Mesendoderm (in vitro differentiated cells): ENCODE measurements at regions not wholly inside any gene's neighbourhood (a gene's known extent, or its start where the extent isn't known, plus 50 kb on each side); places are given as distances from the start of the nearest gene placed in this dataset.

Experiments used
- DNase-seq: peaks from one replicate; pipeline ENCODE4 v3.0.0; 2013
- H2AK5ac ChIP-seq: 2 replicates; pipeline ENCODE4 v1.6.1; 2013; ENCODE audit warnings: low read length, inconsistent platforms
- H2BK120ac ChIP-seq: 2 replicates; pipeline ENCODE4 v1.6.1; 2013; ENCODE audit warnings: low read depth, mild to moderate bottlenecking, low read length, moderate library complexity, mixed read lengths
- H2BK15ac ChIP-seq: replicated peaks from 2 replicates; pipeline ENCODE4 v1.6.1; 2013; ENCODE audit warnings: low read depth, mild to moderate bottlenecking, moderate library complexity
- H2BK5ac ChIP-seq: 2 replicates; pipeline ENCODE4 v1.6.1; 2013; ENCODE audit warnings: low read length, inconsistent platforms
- H3K18ac ChIP-seq: 2 replicates; pipeline ENCODE4 v1.6.1; 2013; ENCODE audit warnings: mild to moderate bottlenecking, low read length, mixed read lengths
- H3K23ac ChIP-seq: one replicate; pipeline ENCODE4 v1.6.1; 2013; ENCODE audit warnings: low read length
- H3K27ac ChIP-seq: 2 replicates; pipeline ENCODE4 v1.5.1; 2013; ENCODE audit warnings: low read depth, mild to moderate bottlenecking, inconsistent platforms, low read length, moderate library complexity
- H3K27me3 ChIP-seq: 2 replicates; pipeline ENCODE4 v1.6.1; 2013; ENCODE audit warnings: low read length, control low read depth, mild to moderate bottlenecking, inconsistent platforms; ENCODE audit not compliant: insufficient read depth, poor library complexity
- H3K36me3 ChIP-seq: 2 replicates; pipeline ENCODE4 v1.6.1; 2013; ENCODE audit warnings: low read length, inconsistent platforms; ENCODE audit not compliant: control insufficient read depth, insufficient read depth
- H3K4ac ChIP-seq: one replicate; pipeline ENCODE4 v1.6.1; 2013; ENCODE audit warnings: low read depth, mild to moderate bottlenecking, low read length, moderate library complexity
- H3K4me1 ChIP-seq: 2 replicates; pipeline ENCODE4 v1.6.1; 2013; ENCODE audit warnings: low read depth, low read length, inconsistent platforms; ENCODE audit not compliant: control insufficient read depth
- H3K4me2 ChIP-seq: 2 replicates; pipeline ENCODE4 v1.6.1; 2013; ENCODE audit warnings: low read length
- H3K4me3 ChIP-seq: 2 replicates; pipeline ENCODE4 v1.5.1; 2013; ENCODE audit warnings: mild to moderate bottlenecking, low read length
- H3K56ac ChIP-seq: one replicate; pipeline ENCODE4 v1.6.1; 2013; ENCODE audit warnings: low read length
- H3K79me1 ChIP-seq: 2 replicates; pipeline ENCODE4 v1.6.1; 2013; ENCODE audit warnings: low read length, inconsistent platforms
- H3K79me2 ChIP-seq: 2 replicates; pipeline ENCODE4 v1.6.1; 2013; ENCODE audit warnings: mild to moderate bottlenecking, low read length; ENCODE audit not compliant: control insufficient read depth, insufficient read depth
- H3K9ac ChIP-seq: 2 replicates; pipeline ENCODE4 v1.6.1; 2013; ENCODE audit warnings: low read length, inconsistent platforms
- H4K5ac ChIP-seq: one replicate; pipeline ENCODE4 v1.6.1; 2013; ENCODE audit warnings: low read length
- H4K8ac ChIP-seq: one replicate; pipeline ENCODE4 v1.6.1; 2013; ENCODE audit warnings: low read depth, mild to moderate bottlenecking, control low read depth, low read length, moderate library complexity
- WGBS: extraction: QIAGEN DNeasy Blood & Tissue Kit; methylation state at CpG from one replicate; pipeline ENCODE4 v1.1.7; 2013; ENCODE audit warnings: low lambda C conversion rate, missing lambda C conversion rate; ENCODE audit not compliant: insufficient coverage; ENCODE audit errors: extremely low coverage; 5-methylcytosine and 5-hydroxymethylcytosine counted together

GRCh38 chr18:43543236-43543635 lies 265.9 kb upstream of the SYT4 start:
- Histone ChIP-seq H3K27me3 (no peaks in the 10 kb centered on the region), H2BK120ac (no peak overlapping the region), H4K8ac (no peak overlapping the region), H3K27ac (no peak overlapping the region), H3K4me3 (no peak overlapping the region), H3K18ac (no peak overlapping the region), H3K79me2 (no peaks in the 10 kb centered on the region), H3K79me1 (no peaks in the 10 kb centered on the region), H3K9ac (no peak overlapping the region), H2BK5ac (no peak overlapping the region), H4K5ac (no peak overlapping the region), H3K4ac (no peak overlapping the region), H3K36me3 (no peaks in the 10 kb centered on the region), H3K56ac (no peak overlapping the region), H2AK5ac (no peak overlapping the region), H3K4me1 (no peaks in the 10 kb centered on the region), H3K23ac (no peak overlapping the region), H2BK15ac (no peak overlapping the region), H3K4me2 (no peak overlapping the region)
- WGBS = no CpG with 5 or more reads among the region's 4 CpGs
- DNase-seq = no peak

- no peak overlapping the region for H2BK5ac ChIP-seq
- H4K5ac ChIP-seq = no peak overlapping the region
- no peaks in the 10 kb centered on the region for H3K36me3 ChIP-seq
- H3K4ac ChIP-seq = no peak overlapping the region
- no peak overlapping the region for H3K18ac ChIP-seq
- no peak overlapping the region for H3K27ac ChIP-seq
- no peak overlapping the region for H3K23ac ChIP-seq
- no peak overlapping the region for H3K56ac ChIP-seq
- DNase-seq = no peak
- no peak overlapping the region for H2AK5ac ChIP-seq
- WGBS = no CpG with 5 or more reads among the region's 1 CpG
- no peaks in the 10 kb centered on the region for H3K79me1 ChIP-seq
- no peak overlapping the region for H2BK120ac ChIP-seq
- H3K27me3 ChIP-seq = no peaks in the 10 kb centered on the region
- no peaks in the 10 kb centered on the region for H3K79me2 ChIP-seq
- no peak overlapping the region for H3K4me2 ChIP-seq
- H4K8ac ChIP-seq = no peak overlapping the region
- no peaks in the 10 kb centered on the region for H3K4me1 ChIP-seq
- H2BK15ac ChIP-seq = no peak overlapping the region
- H3K9ac ChIP-seq = no peak overlapping the region
- H3K4me3 ChIP-seq = no peak overlapping the region
Observed at GRCh38 chr18:43547456-43547855, 270.2 kb upstream of the SYT4 start.

GRCh38 chr18:43559507-43559906 lies 282.2 kb upstream of the SYT4 start:
- no peak overlapping the region for H3K56ac ChIP-seq

GRCh38 chr18:43563780-43564179 lies 286.5 kb upstream of the SYT4 start:
- H4K5ac ChIP-seq = no peak overlapping the region
- peak; percentile 76 for DNase-seq

More at GRCh38 chr18:43559507-43559906, 282.2 kb upstream of the SYT4 start:
- H3K4me1 ChIP-seq = no peaks in the 10 kb centered on the region
- H2AK5ac ChIP-seq = no peak overlapping the region
- no CpG with 5 or more reads among the region's 3 CpGs for WGBS
- no peak overlapping the region for H3K4me2 ChIP-seq
- no peak overlapping the region for H3K4ac ChIP-seq
- H3K79me2 ChIP-seq = no peaks in the 10 kb centered on the region
- no peak overlapping the region for H3K4me3 ChIP-seq
- H2BK120ac ChIP-seq = no peak overlapping the region
- no peak overlapping the region for H4K5ac ChIP-seq
- no peaks in the 10 kb centered on the region for H3K27me3 ChIP-seq
- no peaks in the 10 kb centered on the region for H3K79me1 ChIP-seq
- no peak overlapping the region for H4K8ac ChIP-seq
- no peak overlapping the region for H2BK5ac ChIP-seq
- H3K9ac ChIP-seq = no peak overlapping the region
- no peak for DNase-seq
- no peak overlapping the region for H3K23ac ChIP-seq
- H3K18ac ChIP-seq = no peak overlapping the region
- no peak overlapping the region for H3K27ac ChIP-seq
- H3K36me3 ChIP-seq = no peaks in the 10 kb centered on the region
- H2BK15ac ChIP-seq = no peak overlapping the region

GRCh38 chr18:43570593-43570992 lies 293.3 kb upstream of the SYT4 start:
- no CpG with 5 or more reads among the region's 4 CpGs for WGBS
- H3K56ac ChIP-seq = no peak overlapping the region
- H3K9ac ChIP-seq = no peak overlapping the region
- no peak overlapping the region for H4K5ac ChIP-seq
- no peak overlapping the region for H2BK5ac ChIP-seq
- no peak overlapping the region for H3K23ac ChIP-seq
- no peak overlapping the region for H3K4me3 ChIP-seq
- DNase-seq = peak; percentile 26
- H3K18ac ChIP-seq = no peak overlapping the region
- no peaks in the 10 kb centered on the region for H3K4me1 ChIP-seq
- H2BK15ac ChIP-seq = no peak overlapping the region
- no peaks in the 10 kb centered on the region for H3K79me2 ChIP-seq
- H3K27me3 ChIP-seq = no peaks in the 10 kb centered on the region
- no peak overlapping the region for H3K4ac ChIP-seq
- H3K79me1 ChIP-seq = no peaks in the 10 kb centered on the region
- no peak overlapping the region for H2AK5ac ChIP-seq
- H2BK120ac ChIP-seq = no peak overlapping the region
- no peaks in the 10 kb centered on the region for H3K36me3 ChIP-seq
- H3K4me2 ChIP-seq = no peak overlapping the region
- H4K8ac ChIP-seq = no peak overlapping the region
- H3K27ac ChIP-seq = no peak overlapping the region

More at GRCh38 chr18:43563780-43564179, 286.5 kb upstream of the SYT4 start:
- Histone ChIP-seq H3K4ac (no peak overlapping the region), H3K79me1 (no peaks in the 10 kb centered on the region), H2BK120ac (no peak overlapping the region), H3K18ac (no peak overlapping the region), H3K27ac (no peak overlapping the region), H3K56ac (no peak overlapping the region), H2AK5ac (no peak overlapping the region), H3K4me1 (no peaks in the 10 kb centered on the region), H3K4me3 (no peak overlapping the region), H4K8ac (no peak overlapping the region), H3K4me2 (no peak overlapping the region), H2BK5ac (no peak overlapping the region), H3K23ac (no peak overlapping the region), H2BK15ac (no peak overlapping the region), H3K9ac (no peak overlapping the region), H3K27me3 (no peaks in the 10 kb centered on the region), H3K36me3 (no peaks in the 10 kb centered on the region), H3K79me2 (no peaks in the 10 kb centered on the region)
- no CpG with 5 or more reads among the region's 3 CpGs for WGBS

GRCh38 chr18:43571078-43571689 lies 293.9 kb upstream of the SYT4 start:
- no peaks in the 10 kb centered on the region for H3K79me2 ChIP-seq
- peak; percentile 51 for DNase-seq
- WGBS = no CpG with 5 or more reads among the region's 4 CpGs

More at GRCh38 chr18:43571078-43571689, 293.9 kb upstream of the SYT4 start:
- Histone ChIP-seq H3K36me3 (no peaks in the 10 kb centered on the region), H3K9ac (no peak overlapping the region), H4K8ac (no peak overlapping the region), H2BK120ac (no peak overlapping the region), H2BK15ac (no peak overlapping the region), H3K4me2 (no peak overlapping the region), H3K18ac (no peak overlapping the region), H3K27ac (no peak overlapping the region), H2AK5ac (no peak overlapping the region), H3K4me3 (no peak overlapping the region), H3K79me1 (no peaks in the 10 kb centered on the region), H3K27me3 (no peaks in the 10 kb centered on the region), H4K5ac (no peak overlapping the region), H3K56ac (no peak overlapping the region), H2BK5ac (no peak overlapping the region), H3K4me1 (no peaks in the 10 kb centered on the region), H3K23ac (no peak overlapping the region), H3K4ac (no peak overlapping the region)
